AG04450 (cell line): ENCODE measurements at regions not wholly inside any gene's neighbourhood (a gene's known extent, or its start where the extent isn't known, plus 50 kb on each side); places are given as distances from the start of the nearest gene placed in this dataset.

Experiments used
- CTCF ChIA-PET: fragments of 300-600, 350-600 bp; formaldehyde crosslinking; extraction: SDS; loops from one replicate; lab custom pipeline; 2022; ENCODE audit warnings: antibody characterized with exemption, inconsistent platforms; lab: Charles Lee
- POLR2A ChIA-PET: fragments of 350-600 bp; formaldehyde crosslinking; extraction: SDS; loops from one replicate; lab custom pipeline; 2021; ENCODE audit warnings: antibody characterized with exemption, inconsistent platforms; lab: Yijun Ruan, JAX
- DNase-seq: peaks from one replicate; pipeline ENCODE4 v3.0.0-alpha.2; 2011; ENCODE audit warnings: low read depth, low spot score
- H3K27ac ChIP-seq: one replicate; pipeline ENCODE4 v1.5.1; 2012; ENCODE audit warnings: low read depth, low read length, control low read depth
- H3K27me3 ChIP-seq: one replicate; pipeline ENCODE4 v1.6.0; 2012; ENCODE audit warnings: low read length; ENCODE audit not compliant: control insufficient read depth, insufficient read depth
- H3K4me3 ChIP-seq: 2 replicates; pipeline ENCODE4 v1.5.1; 2011; ENCODE audit warnings: mild to moderate bottlenecking, low read depth, low read length, control low read depth
- H3K9me3 ChIP-seq: 2 replicates; pipeline ENCODE4 v1.5.1; 2012; ENCODE audit warnings: low read length; ENCODE audit not compliant: control insufficient read depth, insufficient read depth
- TF ChIP-seq, protein P1 (sequence below): IDR thresholded peaks from 2 replicates; pipeline ENCODE4 v1.5.1; 2011; ENCODE audit warnings: low read depth, low read length, control low read depth, inconsistent platforms

DNA sequence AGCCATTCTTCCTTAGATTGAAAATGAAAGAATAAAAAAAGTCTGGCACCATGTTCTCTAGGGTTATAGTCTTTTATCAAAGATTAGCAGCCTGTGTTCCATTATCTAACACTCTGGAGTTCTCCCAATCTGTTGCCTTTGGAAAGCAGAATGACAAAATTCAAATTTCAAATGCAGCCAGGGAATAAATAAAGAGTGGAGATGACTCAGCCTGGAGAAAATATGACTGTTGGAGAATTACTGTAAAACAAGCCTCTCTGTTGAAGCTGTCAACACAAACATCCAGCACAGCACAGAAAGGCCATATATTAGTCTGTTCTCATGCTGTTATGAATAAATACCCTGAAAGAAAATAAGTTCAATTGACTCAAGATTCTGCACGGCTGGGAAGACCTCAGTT is 650.5 kb upstream of the SLC10A2 start:
- Histone ChIP-seq H3K27me3 (no peaks in the 10 kb centered on the region), H3K9me3 (peaks cover 5% of the 10 kb centered on the region), H3K4me3 (no peak overlapping the region), H3K27ac (no peak overlapping the region)
- DNase-seq = no peak
- POLR2A ChIA-PET = no interaction called here
- TF ChIP-seq, protein P1, sequence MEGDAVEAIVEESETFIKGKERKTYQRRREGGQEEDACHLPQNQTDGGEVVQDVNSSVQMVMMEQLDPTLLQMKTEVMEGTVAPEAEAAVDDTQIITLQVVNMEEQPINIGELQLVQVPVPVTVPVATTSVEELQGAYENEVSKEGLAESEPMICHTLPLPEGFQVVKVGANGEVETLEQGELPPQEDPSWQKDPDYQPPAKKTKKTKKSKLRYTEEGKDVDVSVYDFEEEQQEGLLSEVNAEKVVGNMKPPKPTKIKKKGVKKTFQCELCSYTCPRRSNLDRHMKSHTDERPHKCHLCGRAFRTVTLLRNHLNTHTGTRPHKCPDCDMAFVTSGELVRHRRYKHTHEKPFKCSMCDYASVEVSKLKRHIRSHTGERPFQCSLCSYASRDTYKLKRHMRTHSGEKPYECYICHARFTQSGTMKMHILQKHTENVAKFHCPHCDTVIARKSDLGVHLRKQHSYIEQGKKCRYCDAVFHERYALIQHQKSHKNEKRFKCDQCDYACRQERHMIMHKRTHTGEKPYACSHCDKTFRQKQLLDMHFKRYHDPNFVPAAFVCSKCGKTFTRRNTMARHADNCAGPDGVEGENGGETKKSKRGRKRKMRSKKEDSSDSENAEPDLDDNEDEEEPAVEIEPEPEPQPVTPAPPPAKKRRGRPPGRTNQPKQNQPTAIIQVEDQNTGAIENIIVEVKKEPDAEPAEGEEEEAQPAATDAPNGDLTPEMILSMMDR = no peak
- CTCF ChIA-PET = no interaction called here

DNA sequence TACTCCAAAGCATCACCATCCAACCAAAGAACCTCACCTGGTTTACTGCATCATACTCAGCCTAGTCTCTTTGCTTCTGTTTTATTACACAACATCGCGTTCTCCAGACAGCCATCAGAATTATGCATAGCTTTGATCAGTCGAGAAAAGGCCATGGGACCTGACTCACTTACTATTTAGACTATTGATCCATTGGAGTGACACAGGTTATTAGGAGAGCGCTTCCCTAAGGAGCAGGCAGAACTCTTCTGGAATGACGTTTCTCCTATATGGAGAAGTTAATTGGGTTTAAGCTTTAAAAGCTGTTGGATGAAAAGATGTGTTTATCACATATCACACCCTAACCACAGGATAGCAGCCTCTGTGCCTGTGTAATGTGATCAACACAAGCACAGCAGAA is 649.1 kb upstream of the SLC10A2 start:
- CTCF ChIA-PET = no interaction called here
- TF ChIP-seq, protein P1 = no peak
- Histone ChIP-seq H3K27me3 (no peaks in the 10 kb centered on the region), H3K9me3 (peaks cover 9% of the 10 kb centered on the region), H3K4me3 (no peak overlapping the region), H3K27ac (no peak overlapping the region)
- POLR2A ChIA-PET = no interaction called here
- DNase-seq = no peak

DNA sequence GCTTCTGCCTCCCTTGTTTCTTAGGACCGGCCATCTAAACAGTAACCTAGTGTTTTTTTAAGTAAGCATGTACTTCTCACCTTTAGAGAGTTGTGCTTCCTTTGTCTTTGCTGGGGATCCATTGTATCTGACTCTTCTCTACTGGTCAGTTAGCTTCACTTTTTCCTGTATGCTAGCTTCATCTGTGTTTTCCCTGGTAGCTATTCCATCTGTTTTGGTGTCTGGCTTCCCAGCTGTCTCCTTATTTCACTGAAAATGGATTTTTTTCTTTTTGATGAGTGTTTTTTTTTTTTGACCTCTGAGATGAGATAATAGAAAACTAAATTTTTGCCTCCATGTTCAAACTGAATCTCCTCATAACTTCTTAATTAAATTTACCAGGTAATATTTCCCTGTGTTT is 637.0 kb upstream of the SLC10A2 start:
- no peak for DNase-seq

DNA sequence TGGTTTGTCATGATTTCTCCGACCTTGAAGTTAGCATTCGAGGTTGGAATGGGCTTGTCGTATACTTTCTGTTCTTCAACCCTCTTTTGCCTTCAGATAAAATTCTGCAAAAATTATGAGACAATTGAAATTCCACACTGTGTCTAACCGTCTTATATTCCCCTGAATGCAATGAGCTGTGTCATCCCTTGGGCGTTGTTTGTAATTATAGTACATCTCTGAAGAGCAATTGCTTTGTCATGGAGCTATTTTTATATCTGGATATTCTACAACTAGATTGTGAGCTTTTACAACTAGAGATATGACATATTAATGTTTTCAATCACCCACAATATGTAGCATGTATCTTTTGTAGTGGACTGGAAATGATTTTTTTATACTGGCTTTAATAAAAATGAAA is 631.8 kb upstream of the SLC10A2 start:
- H3K9me3 ChIP-seq = peaks cover 10% of the 10 kb centered on the region
- CTCF ChIA-PET = no interaction called here
- POLR2A ChIA-PET = no interaction called here
- TF ChIP-seq, protein P1 = no peak
- H3K27ac ChIP-seq = no peak overlapping the region
- DNase-seq = no peak
- H3K4me3 ChIP-seq = no peak overlapping the region
- H3K27me3 ChIP-seq = no peaks in the 10 kb centered on the region

More for the DNA sequence above, 637.0 kb upstream of the SLC10A2 start:
- no peaks in the 10 kb centered on the region for H3K27me3 ChIP-seq
- CTCF ChIA-PET = no interaction called here
- H3K9me3 ChIP-seq = peaks cover 14% of the 10 kb centered on the region
- TF ChIP-seq, protein P1 = no peak
- POLR2A ChIA-PET = no interaction called here
- H3K27ac ChIP-seq = no peak overlapping the region
- no peak overlapping the region for H3K4me3 ChIP-seq

DNA sequence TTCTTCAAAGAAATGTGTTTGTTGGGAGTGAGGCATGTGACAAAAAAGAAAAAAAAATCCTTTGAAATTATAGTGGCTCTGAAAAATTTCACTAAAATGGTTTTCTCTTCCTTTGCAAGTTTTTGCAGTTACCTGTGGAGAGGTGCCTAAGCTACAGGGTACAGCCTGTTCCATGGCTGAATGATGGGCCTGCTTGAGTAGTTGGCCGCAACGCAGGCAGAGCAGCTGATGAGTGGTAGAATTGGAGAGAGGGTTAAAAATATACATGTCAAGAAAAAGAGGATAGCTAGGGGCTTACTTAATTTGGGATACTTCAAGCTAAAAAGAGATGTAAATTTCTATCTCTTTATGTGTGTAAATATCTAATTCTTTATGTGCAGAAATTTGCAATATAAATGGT is 629.1 kb upstream of the SLC10A2 start:
- DNase-seq = no peak
- Histone ChIP-seq H3K27me3 (no peaks in the 10 kb centered on the region), H3K4me3 (no peak overlapping the region), H3K9me3 (peaks cover 10% of the 10 kb centered on the region), H3K27ac (no peak overlapping the region)
- POLR2A ChIA-PET = no interaction called here
- TF ChIP-seq, protein P1 = no peak
- CTCF ChIA-PET = no interaction called here
